ENCODE measurements at regions not wholly inside any gene's neighbourhood (a gene's known extent, or its start where the extent isn't known, plus 50 kb on each side); places are given as distances from the start of the nearest gene placed in this dataset.

DNA sequence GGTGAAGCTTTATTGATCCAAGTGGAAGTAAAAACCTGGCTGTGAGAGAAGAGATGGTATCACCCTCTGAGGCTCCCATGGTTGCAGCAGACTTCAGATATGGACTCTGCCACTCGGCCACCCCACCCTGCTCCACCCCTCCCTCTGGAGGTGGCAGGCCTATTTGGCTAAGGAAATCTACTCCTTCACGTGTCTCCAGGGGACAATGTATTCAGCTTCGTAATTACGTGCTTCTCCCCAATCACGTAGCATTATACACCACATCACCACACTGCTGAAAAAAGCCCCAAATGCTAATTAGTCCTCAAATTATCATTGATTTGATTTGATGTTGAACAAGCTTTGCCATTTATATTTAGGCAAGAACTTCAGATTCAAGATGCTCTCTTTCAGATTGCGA is 220.7 kb downstream of the OMA1 start:
- DNase-seq: no peak
- Histone ChIP-seq H2AFZ (no peak overlapping the region), H3K9me2 (ENCODE audit: insufficient read depth) (no peaks in the 10 kb centered on the region), H3F3A (ENCODE audit: insufficient read depth, low read depth) (no peaks in the 10 kb centered on the region), H3K79me2 (ENCODE audit: low read depth) (no peaks in the 10 kb centered on the region), H3K36me3 (ENCODE audit: low read depth) (no peaks in the 10 kb centered on the region), H3K9me3 (ENCODE audit: insufficient read depth, low read depth) (no peaks in the 10 kb centered on the region), H3K4me1 (replicated peaks; ENCODE audit: insufficient read depth) (no peaks in the 10 kb centered on the region), H3K27ac (no peak overlapping the region), H3K27me3 (ENCODE audit: insufficient read depth, low read depth) (no peaks in the 10 kb centered on the region), H3K4me2 (no peak overlapping the region), H4K20me1 (ENCODE audit: insufficient read depth) (no peaks in the 10 kb centered on the region), H3K4me3 (no peak overlapping the region)
- no peak for TF ChIP-seq CTCF (conservative IDR thresholded peaks at IDR 0.05)
- TF ChIP-seq EZH2 (IDR thresholded peaks at IDR 0.05; ENCODE audit: low read depth): no peak
- ChIA-PET CTCF (no interaction called here), POLR2A (ENCODE audit: unreplicated experiment) (no interaction called here)
- intact Hi-C loops (cut with micrococcal nuclease; ENCODE audit: unreplicated experiment): no loop called here
- BruUV-seq (replicated peaks): no TSS peak

DNA sequence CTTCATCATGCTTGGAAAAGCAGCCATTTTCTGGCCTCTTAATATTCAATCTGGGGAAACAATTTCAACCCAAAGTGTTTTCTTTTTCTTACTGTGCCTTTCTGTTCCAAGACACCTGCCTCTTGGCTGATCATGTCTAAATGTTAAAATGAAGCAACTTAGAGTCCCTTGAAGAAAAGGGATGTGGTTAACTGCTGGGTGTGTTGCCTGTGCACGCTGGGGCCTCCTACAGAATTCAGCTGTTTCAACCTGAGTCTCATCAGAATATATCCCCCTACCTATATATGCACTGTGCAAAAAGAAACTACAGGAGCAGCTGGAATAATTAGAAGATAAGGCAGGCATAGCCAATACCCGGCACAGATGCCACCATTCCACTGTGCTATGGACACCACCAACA is 222.0 kb downstream of the OMA1 start:
- no peaks in the 10 kb centered on the region for H3K27me3 ChIP-seq (ENCODE audit: insufficient read depth, low read depth)
- CTCF ChIA-PET: no interaction called here
- no peaks in the 10 kb centered on the region for H3K79me2 ChIP-seq (ENCODE audit: low read depth)
- BruUV-seq (replicated peaks): no TSS peak
- H3F3A ChIP-seq (ENCODE audit: insufficient read depth, low read depth): no peaks in the 10 kb centered on the region
- H3K4me3 ChIP-seq: no peak overlapping the region
- no peaks in the 10 kb centered on the region for H3K4me1 ChIP-seq (replicated peaks; ENCODE audit: insufficient read depth)
- DNase-seq: no peak
- POLR2A ChIA-PET (ENCODE audit: unreplicated experiment): no interaction called here
- H3K36me3 ChIP-seq (ENCODE audit: low read depth): no peaks in the 10 kb centered on the region
- no peak overlapping the region for H3K4me2 ChIP-seq
- intact Hi-C loops (cut with micrococcal nuclease; ENCODE audit: unreplicated experiment): no loop called here
- no peaks in the 10 kb centered on the region for H4K20me1 ChIP-seq (ENCODE audit: insufficient read depth)
- no peaks in the 10 kb centered on the region for H3K9me3 ChIP-seq (ENCODE audit: insufficient read depth, low read depth)
- no peaks in the 10 kb centered on the region for H3K9me2 ChIP-seq (ENCODE audit: insufficient read depth)
- H3K27ac ChIP-seq: no peak overlapping the region
- TF ChIP-seq EZH2 (IDR thresholded peaks at IDR 0.05; ENCODE audit: low read depth): no peak
- TF ChIP-seq CTCF (conservative IDR thresholded peaks at IDR 0.05): no peak
- H2AFZ ChIP-seq: no peak overlapping the region

DNA sequence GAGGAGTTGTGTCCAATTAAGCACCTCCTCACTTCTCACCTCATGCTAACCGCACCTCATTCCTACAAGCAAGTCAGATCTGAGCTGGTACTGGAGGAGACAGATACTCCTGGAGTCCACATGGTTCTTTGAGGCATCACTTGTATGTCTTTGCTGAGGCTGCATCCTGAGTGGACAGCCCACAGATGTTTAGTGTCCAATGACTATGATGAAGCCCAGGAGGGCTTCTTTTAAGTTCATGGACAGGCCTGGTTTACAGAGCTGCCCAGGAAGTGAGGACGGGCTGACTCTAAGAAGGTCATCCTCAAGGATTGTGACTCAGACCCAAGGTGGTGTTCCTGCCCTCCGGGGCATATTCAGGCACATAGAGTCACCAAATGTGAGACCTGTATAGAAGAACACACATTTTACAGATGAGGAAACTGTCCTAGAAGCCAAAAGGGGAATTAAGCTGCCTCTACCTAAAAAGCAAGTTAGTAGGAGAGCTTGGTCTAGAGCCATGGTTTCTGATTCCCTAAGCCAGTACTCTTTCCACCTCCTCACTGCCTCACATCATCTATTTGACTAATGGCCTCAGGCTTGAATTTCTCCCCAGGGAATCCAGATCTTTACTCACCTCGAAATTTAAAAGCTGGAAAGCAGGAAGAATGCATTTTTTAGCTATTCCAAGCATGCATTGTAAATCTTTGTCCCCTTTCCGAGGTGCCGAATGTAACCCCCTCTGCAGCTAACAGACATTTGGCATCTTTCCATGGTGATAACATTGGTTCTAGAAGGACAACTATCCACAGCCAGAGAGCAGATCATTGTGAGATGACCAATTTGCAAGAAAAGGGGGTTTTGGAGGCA is 228.1 kb downstream of the OMA1 start:
- ChIA-PET CTCF (no interaction called here), POLR2A (ENCODE audit: unreplicated experiment) (no interaction called here)
- H3K4me2 ChIP-seq: no peak overlapping the region
- H2AFZ ChIP-seq: no peak overlapping the region
- H3K4me1 ChIP-seq (replicated peaks; ENCODE audit: insufficient read depth): no peaks in the 10 kb centered on the region
- H3K36me3 ChIP-seq (ENCODE audit: low read depth): no peaks in the 10 kb centered on the region
- no peak overlapping the region for H3K4me3 ChIP-seq
- no peaks in the 10 kb centered on the region for H4K20me1 ChIP-seq (ENCODE audit: insufficient read depth)
- H3F3A ChIP-seq (ENCODE audit: insufficient read depth, low read depth): no peaks in the 10 kb centered on the region
- H3K27ac ChIP-seq: no peak overlapping the region
- no peaks in the 10 kb centered on the region for H3K9me3 ChIP-seq (ENCODE audit: insufficient read depth, low read depth)
- DNase-seq: no peak
- BruUV-seq (replicated peaks): no TSS peak
- H3K27me3 ChIP-seq (ENCODE audit: insufficient read depth, low read depth): no peaks in the 10 kb centered on the region
- no peaks in the 10 kb centered on the region for H3K9me2 ChIP-seq (ENCODE audit: insufficient read depth)
- H3K79me2 ChIP-seq (ENCODE audit: low read depth): no peaks in the 10 kb centered on the region
- TF ChIP-seq EZH2 (IDR thresholded peaks at IDR 0.05; ENCODE audit: low read depth): no peak
- TF ChIP-seq CTCF (conservative IDR thresholded peaks at IDR 0.05): no peak
- intact Hi-C loops (cut with micrococcal nuclease; ENCODE audit: unreplicated experiment): no loop called here

Measured in PC-9 (cell line).